Stimulated activated CD4-positive, alpha-beta T cell treated with anti-CD3 and anti-CD28 coated beads, Interleukin-12 subunit alpha, Interleukin-12 subunit beta, amount 100 ng/mL, for 48 hours (primary cell): ENCODE measurements at regions not wholly inside any gene's neighbourhood (a gene's known extent, or its start where the extent isn't known, plus 50 kb on each side); places are given as distances from the start of the nearest gene placed in this dataset.

ENCODE experiments used
- DNase-seq, 3 donors: peaks; one replicate each; pipeline ENCODE4 v3.0.0-alpha.2; 2020; ENCODE audit warnings: low read depth in 2 of 3, low spot score in 1 of 3

DNA sequence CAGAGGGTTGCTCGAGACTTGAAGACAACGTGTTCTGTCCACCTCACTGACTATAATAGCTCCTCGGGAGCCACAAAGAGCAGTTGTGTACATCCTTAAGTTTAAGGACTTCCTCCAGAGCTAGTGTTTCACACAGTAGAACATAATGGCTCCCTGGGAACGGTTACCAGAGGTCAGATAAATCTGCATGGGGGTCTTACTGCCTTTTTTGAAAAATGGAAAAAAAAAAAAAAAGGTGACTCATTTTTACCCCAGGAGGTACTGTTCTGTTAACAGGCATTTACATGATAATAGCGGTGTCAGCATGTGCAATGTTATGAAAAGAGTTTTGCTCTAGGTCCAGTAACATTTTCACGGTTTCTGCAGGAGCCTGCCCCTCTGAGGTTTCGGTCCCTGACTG, 498.9 kb upstream of the WWC1 start:
- no peak for DNase-seq

DNA sequence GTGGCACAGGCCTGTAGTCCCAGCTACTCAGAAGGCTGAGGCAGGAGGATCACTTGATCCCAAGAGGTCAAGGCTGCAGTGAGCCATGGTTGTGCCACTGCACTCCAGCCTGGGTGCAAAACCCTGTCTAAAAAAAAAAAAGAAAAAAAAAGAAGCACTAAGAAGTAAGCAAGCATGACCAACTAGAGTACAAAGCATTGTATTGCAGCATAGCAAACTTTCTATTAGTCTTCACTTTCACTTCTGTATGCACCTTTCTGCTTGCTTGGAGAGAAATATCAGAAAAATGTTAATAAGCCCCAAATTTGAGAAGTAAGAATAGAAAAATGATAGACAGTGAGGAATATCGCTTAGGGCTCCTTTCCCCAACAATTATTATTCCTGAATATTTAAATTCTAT, 497.7 kb upstream of the WWC1 start:
- no peak for DNase-seq

DNA sequence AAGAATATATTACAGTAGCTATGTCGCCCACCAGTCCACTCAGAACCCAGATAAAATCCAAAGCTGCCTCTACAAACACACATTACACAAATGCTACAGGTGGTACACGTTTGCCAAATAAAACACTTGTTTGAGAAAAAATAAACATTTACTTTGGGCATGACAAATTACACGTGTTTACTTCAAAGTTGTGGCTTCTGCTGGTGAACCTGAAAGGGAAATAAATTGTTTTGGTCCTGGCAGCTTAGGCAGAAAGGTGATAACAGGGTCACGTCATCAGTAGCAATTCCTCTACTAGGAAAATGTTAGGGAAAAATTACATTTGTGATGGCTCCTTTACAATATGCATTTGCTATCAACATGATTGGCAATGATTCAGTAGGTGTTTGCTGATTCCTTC, 497.3 kb upstream of the WWC1 start:
- DNase-seq: no peak

DNA sequence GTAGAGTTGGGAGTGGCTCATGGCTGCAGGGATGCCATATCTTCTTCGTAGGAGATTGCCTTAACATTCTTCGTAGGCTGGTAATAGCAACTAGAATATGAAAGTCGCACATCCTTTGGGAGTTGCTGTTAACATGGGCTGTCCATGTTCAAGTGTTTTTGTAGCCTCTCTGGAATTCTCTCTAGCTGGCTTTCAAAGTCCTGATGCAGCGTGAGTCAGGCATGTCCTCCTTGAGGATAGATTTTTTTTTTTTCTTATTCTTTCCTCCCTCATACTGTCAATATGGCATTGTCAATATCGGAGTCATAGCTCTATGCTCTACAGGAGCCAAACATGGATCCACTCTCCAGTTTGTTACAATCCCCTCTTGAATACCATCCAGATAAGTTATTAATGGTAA, 494.8 kb upstream of the WWC1 start:
- no peak for DNase-seq

DNA sequence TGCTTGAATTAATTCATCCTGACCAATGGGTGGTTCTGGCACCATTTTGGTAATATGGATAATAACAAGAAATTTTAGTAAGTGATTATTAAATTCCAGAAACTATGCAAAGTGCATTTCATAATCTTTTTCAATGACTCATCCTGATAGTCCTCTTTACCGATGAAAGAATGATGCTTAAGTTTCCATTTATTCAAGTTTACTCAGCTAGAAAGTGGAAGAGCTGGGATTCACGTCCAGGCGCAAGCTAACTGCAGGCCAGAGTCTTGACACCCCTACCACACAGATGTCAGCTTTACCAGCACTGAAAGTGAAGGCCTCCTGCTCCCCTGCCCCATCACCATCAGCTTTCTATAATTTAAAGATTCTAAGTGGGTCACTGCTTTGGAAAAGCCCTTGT, 493.5 kb upstream of the WWC1 start:
- no peak for DNase-seq

DNA sequence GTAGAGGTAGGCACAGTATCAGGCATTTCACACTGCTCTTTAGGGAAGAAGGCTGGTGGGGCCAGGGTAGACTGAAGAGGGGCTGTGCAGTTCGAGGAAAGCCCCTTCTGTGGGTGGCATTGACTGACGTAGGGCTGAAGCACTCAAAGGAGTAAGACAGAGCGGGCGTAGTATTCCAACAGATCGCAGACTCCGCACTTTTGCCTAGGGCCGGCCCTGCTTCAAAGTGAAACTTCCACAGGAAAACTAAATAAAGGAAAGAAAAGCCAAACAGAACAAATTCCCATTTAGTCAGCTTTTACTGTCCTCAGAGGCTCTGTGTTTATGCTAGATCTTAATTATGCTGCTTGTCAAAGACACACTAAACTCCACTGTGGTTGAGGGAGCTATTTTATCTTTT, 493.0 kb upstream of the WWC1 start:
- no peak for DNase-seq

DNA sequence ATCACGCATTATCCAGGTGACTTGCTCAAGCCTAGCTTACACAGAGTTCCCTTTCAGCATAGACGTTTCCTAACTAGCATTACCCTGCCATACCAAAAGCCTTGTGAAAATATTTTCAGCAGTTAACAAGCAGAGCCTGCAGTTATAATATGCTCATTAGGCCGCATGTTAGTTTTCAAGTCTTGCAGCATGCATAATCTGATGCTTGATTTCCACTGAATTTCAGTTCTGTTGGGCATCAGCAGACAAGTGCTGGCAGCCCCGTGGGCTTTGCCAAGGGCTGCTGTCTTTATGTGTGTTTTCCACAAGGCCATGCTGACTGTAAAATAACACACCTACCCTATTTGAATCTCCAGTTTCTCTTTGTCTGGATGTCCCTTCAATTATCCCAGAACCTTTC, 491.0 kb upstream of the WWC1 start:
- DNase-seq: no peak

DNA sequence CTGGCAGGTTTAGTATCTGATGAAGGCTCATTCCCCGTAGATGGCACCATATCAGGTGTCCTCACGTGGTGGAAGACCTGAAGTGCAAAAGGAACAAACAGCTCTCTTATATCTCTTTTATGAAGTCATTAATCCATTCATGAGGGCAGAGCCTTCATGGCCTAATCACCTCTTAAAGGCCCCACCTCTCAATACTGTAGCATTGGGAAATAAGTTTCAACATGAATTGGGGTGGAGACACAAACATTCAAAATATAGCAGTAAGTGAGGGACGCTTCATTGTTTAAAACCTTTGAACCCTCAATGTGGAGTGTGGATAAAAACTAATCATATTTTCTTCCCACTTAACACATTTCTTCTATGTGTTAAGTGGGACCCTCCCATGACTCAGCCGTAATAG, 489.4 kb upstream of the WWC1 start:
- no peak for DNase-seq

DNA sequence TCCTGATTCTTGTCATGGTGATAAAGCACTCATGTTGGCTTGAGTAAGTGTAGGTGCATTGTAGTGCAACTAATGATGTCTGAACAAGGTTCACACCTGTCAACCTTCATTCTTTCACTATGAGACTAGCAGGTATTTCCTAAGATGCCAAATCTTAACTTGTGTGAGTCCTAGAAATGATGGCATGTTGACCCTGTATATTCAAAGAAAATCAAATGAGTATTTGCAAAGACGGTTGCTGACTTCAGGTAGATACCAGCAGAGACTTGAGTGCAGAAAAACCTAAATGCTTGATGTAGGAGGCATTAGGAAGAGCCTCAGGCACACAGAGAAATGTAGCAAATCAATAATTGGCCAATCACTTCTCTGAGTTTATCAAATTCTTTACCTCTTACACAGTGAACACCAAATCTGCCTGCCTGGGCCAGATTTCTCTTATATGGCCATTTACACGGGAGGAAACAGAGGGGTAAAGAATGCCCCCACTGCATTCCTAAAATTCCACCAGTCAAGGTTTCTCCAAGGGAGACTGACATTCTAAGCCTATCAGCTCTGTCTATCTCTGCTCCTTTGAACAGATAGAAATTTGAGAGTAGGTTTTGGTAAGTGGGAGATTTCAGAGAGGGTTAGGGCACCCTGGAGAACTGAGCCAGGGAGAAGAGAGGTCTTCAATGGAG, 488.6 kb upstream of the WWC1 start:
- no peak for DNase-seq

DNA sequence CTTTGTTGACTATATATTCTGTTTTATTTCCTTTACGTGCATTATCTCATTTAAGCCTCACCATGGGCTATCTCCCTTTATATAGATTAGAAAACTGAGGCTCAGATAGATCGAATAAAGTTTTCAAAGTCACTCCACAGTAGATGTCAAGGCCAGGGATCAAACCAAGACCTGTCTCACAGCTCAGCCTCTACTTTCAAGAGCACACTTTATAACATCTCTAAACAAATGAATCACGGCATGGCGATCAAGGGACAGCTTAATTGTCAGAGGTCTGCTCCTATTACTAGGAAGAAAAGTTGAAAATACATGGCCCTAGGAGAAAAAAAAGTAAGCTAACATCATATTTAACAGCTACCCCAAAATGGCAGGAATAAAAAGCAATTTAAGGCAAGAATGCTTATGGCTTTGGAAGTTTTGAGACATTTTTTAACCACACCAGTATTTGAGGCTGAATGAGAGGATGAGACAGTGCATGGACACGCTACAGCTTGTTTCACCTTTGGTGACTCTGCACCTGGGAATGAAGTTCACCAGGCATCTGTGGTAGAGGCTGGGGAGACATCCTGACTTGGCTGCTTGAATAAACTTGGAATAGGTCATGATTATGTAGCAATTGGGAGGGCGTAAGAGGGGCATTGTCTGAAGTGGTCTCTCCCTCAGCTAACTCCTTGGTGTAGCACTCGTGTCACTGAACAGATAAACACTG, 486.8 kb upstream of the WWC1 start:
- DNase-seq: no peak

DNA sequence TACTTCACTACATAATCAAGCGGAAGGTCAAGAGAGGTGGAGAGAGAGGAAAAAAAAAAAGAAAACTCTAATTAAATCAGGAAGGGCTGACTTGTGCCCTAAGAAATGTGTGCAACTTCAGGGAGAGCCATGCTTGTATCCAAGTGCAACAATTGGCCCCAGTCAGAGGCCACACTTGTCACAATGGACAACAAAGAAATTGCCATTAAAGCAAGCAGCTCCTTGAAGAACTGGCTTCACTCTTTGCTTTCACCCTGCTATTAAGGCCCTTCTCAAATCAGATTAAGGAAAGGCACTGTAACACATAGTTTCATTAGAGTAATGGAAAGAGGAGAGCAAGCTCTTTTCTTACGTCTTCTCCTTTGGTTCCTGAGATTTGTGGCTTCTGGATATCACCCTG, 480.9 kb upstream of the WWC1 start:
- DNase-seq: no peak

DNA sequence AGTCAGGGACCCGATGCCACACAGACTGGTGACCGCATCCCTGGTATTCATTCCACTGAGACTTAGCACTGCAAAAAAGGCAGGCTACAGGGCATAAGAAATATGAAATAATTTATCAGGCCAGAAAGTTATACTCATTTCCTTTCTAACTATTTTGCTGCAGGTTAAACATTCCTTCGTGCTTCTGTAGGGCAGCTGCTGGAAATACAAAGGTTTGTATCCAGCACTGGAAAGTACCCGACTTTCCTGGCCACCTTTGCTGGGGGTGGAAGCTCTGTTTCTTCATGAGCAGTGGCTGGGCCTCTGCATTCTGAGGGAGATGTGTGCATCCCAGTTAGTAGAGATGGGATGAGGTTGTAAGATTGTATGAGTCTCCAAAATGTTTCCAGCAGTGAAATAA, 478.6 kb upstream of the WWC1 start:
- no peak for DNase-seq

DNA sequence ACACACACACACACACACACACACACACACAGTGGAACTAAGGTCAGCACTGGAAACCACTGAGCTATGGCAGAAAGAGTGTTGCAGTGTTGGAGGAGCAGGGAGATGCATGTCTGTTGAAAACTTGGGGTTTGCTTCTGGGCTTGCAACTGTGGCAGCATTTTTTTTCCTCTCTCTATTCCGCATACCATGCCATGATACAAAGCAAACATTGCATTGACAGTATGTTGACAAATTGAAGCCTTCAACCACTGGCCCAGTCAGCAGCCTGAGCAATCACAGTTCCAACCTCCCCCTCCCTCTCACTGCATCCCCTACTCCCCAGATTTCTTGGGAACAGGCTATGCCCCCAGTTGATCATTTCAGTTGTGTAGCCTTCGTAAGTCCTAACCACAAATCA, 478.1 kb upstream of the WWC1 start:
- DNase-seq: no peak

DNA sequence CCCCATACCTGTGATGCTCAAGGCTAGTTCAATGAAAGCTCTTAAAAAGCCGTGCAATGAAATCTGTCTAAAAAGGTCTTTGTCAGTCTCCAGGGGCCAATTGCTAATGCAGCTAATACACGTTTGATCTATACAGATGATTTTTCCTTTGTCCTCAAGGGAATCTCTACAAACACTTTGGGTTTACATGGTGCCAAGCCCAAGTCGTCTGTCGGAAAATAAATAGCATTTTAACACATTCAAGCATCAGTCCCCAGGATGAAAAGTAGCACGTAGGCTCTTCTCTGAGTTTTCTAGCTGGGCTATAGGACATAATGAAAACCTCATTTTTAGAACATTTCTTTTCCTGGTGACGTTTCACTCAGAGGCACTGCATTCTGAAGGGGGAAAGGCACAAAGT, 477.4 kb upstream of the WWC1 start:
- DNase-seq: no peak

DNA sequence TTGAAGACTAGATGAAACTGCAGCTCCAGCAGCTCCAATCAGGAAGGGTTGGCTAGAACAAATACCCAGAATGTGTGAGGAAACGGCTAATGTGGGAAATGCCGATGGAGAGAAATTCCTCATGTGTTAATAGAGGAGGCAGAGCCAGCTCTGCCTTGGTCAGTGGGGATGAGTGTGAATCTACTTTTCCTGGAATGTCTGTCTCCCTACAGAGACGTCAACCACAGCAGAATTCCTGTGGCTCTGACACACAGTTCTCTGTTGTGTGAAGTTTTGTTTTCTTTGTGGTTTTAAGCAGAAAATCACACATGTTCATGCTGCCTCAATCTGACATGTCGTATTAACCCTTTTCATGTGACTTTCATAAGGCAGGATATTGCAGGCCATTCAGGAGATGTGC, 476.6 kb upstream of the WWC1 start:
- DNase-seq: no peak

DNA sequence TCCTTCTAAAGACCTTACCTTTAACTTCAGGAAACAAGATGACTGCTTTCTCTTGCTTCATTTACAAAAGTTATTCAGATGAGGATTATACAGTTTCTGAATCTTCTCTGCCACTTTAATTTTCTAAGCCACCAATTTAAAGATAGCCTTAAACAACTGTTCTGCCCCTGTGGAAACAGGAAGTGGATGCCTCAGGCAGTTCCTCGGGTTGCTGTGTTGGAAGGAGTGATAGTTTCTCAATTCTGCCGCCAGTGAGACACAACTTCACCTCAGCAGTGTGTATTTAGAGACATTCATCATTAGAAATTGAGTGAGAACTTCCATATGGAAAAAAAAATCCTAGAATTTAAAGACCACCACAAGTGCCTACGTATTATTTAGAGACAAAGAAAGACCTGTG, 475.1 kb upstream of the WWC1 start:
- no peak for DNase-seq

DNA sequence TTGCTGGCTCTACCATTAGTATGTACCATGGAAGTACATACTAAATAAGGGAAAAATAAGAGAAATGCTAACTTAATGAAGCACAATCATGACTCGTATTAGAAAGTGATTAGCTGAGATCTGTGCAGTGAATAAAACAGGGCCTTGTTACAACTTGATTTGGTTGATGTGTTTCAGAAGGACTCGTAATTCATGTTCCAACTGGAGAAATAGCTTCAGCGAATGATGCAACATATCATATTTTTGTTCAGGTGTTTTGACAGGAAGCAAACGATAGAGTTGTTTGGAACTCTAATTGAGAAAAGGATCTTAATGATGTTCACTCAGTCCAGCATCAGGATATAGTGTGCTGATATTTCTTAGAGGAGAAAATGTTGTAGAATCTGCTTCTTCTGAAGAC, 474.6 kb upstream of the WWC1 start:
- no peak for DNase-seq

DNA sequence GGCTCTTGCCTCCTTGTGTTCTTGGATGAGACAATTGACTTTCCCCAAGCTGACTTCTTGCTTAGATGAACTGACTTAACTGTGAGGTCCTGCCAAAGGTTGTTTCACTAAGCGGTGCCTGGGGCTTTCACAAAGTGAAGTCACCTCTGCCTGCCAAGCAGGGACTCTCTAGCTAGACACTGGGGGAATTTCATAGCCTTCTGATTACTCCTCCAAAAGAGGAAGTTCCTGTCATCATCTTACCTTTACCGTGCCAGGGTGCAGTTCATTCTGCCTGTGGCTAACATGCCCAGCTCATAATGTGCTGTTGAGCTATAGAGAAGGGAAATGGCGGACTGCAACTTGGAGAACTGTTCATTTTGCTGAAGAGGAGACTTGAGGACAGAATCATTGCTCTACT, 472.0 kb upstream of the WWC1 start:
- no peak for DNase-seq

DNA sequence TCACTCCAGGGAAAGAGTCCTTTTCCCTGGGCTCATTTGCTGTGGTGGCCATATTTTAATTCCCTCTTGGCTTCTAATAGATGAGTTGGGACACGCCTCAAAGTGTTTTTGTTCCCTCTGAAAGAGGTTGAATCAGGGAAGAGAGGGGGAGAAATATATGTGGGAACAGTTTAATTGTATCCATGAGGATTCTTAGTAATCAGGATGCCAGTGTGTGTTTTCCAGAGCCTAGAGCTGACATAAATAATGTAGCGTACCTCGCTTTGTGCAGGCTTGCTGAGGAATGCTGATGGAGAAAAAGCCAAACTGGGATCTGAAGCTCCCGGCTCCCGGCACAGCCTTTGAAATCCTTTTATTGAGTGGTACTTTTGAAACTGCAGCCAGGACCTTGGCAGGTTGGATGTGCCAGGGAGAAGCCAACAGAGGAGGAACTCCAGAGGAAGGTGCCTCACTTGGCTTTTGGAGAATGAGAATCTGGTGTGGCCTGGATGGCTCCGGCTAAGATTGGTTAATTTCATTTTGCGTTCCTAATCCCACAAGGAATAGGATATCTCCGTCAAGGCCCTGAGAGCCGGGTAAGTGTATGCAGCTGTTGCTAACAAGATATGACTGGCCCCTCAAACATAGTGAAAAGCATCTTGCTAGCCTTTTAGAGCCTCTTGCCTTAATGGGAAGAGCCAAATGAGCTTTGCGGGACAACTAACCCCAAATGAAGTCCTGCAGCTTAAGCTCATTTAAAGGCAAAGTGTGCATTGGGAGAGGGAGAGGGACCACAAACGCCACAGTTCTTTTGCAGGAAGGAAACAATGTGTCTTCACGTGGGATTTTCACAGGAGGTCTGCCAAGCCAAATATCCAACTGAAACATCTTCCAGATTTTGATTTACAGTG, 471.1 kb upstream of the WWC1 start:
- no peak for DNase-seq

DNA sequence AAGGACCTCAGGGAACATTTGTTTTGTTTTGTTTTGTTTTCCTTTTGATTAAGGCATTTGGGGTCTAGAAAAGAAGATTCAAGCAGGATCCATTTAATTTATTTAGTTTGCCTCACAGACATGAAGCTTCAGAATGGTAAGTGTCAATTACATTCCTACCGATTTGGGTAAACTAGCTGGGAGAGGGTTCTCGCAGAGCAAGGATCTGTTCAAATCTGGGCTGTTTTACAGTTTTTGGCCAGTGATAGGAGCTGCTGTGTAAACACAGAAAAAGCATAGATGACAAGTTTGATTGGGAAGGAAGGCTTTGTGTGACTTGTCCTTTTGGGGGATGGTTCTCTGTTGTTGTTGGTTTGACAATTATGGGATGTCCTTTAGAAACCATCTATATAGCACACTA, 470.3 kb upstream of the WWC1 start:
- DNase-seq: no peak

DNA sequence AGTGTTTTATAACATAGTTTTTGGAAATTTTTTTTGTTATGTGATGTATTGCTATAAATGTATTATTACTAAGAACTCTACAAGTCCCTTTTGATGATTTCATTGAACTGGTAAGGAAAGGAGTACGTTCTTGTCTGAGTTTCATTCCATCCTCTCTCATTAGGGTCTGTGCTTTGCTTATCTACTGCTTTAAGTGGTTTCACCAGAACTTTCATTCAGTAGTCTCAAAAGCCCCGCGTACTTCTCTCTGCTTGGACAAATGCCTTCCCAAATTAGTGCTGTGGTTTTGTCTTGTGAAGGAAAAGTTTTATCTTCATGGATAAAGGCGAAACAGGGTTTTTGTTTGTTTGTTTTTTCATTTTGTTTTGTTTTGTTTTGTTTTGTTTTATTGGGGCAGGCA, 469.8 kb upstream of the WWC1 start:
- DNase-seq: no peak

DNA sequence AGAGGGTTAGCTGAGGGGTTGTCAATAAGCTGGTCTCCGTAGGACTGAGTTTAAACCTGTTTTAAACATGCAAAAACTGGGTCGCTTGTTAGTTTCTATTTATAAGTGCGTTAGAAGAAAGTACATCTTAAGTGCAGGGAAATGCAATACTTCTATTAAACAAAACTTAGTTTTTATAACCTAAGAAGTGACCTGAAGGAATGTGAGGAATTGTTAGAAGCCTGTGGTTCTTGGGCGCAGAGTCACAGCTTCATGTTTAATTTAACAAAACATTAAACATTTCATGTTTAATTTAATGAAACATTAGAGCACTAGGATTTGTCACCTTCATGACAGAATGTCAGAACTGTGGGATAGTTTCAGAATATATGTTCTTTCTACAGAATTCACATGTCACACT, 469.2 kb upstream of the WWC1 start:
- DNase-seq: no peak
